ENCODE measurements at regions not wholly inside any gene's neighbourhood (a gene's known extent, or its start where the extent isn't known, plus 50 kb on each side); places are given as distances from the start of the nearest gene placed in this dataset.

GRCh38 chr4:144465546-144465945 lies 180.4 kb upstream of the HHIP start:
- H3K79me2 ChIP-seq (ENCODE audit: insufficient read depth, low read length), result no peaks in the 10 kb centered on the region
- H3K4me1 ChIP-seq (ENCODE audit: insufficient read depth, low read length), result no peaks in the 10 kb centered on the region
- WGBS (ENCODE audit: extremely low coverage, insufficient read length, low lambda C conversion rate), result no CpG with 5 or more reads among the region's 2 CpGs
- no peak overlapping the region for H2BK5ac ChIP-seq (ENCODE audit: insufficient read length, low read length)
- H3K27me3 ChIP-seq (ENCODE audit: insufficient read depth, low read length), result no peaks in the 10 kb centered on the region
- H2BK12ac ChIP-seq (ENCODE audit: insufficient read length, low read depth, low read length), result no peak overlapping the region
- H3K27ac ChIP-seq (ENCODE audit: insufficient read length, low read depth, low read length), result no peak overlapping the region
- H3K9me3 Mint-ChIP-seq, result no peaks in the 10 kb centered on the region
- no peak overlapping the region for H3K23ac ChIP-seq (ENCODE audit: insufficient read length, low read depth, low read length)
- no peaks in the 10 kb centered on the region for H3K4me1 Mint-ChIP-seq
- H4K20me1 ChIP-seq (ENCODE audit: control insufficient read depth, insufficient read depth, insufficient read length), result no peaks in the 10 kb centered on the region
- no peak overlapping the region for H3K4me3 Mint-ChIP-seq
- DNase-seq, result no peak
- H3K27ac Mint-ChIP-seq, result no peak overlapping the region
- no peak overlapping the region for H4K5ac ChIP-seq (ENCODE audit: insufficient read length, low read depth, low read length)
- no peaks in the 10 kb centered on the region for H3K23me2 ChIP-seq (ENCODE audit: insufficient read length, low read depth, low read length, poor library complexity, severe bottlenecking)
- no peaks in the 10 kb centered on the region for H3K79me1 ChIP-seq (ENCODE audit: insufficient read depth, low read depth, low read length, poor library complexity, severe bottlenecking)
- no peak overlapping the region for H2AK5ac ChIP-seq (ENCODE audit: insufficient read length, low read length)
- H4K8ac ChIP-seq (replicated peaks; ENCODE audit: insufficient read length, low read depth, low read length), result no peak overlapping the region
- no peak overlapping the region for H3K18ac ChIP-seq (ENCODE audit: insufficient read length, low read depth, low read length)
- H3K9me3 ChIP-seq (ENCODE audit: control insufficient read depth, low read depth, low read length), result no peaks in the 10 kb centered on the region
- no peak overlapping the region for H3K56ac ChIP-seq (ENCODE audit: insufficient read length, low read depth, low read length)
- H2BK15ac ChIP-seq (ENCODE audit: low read depth, low read length), result no peak overlapping the region
- H3K4me2 ChIP-seq (ENCODE audit: insufficient read depth, insufficient read length, low read length), result no peak overlapping the region
- no peak overlapping the region for H2BK120ac ChIP-seq (ENCODE audit: low read depth, low read length, poor library complexity, severe bottlenecking)
- TF ChIP-seq CTCF (conservative IDR thresholded peaks at IDR 0.05), result no peak
- H3K4ac ChIP-seq (ENCODE audit: low read depth, low read length), result no peak overlapping the region
- H3K36me3 Mint-ChIP-seq (ENCODE audit: insufficient read depth in 1 of 3, low read depth in 3 of 3), result no peaks in the 10 kb centered on the region
- no peak overlapping the region for H2AFZ ChIP-seq (ENCODE audit: low read length)
- no peak overlapping the region for H3T11ph ChIP-seq (ENCODE audit: low read length)
- H2BK20ac ChIP-seq (ENCODE audit: low read depth, low read length, poor library complexity, severe bottlenecking), result no peak overlapping the region
- H3K27me3 Mint-ChIP-seq (ENCODE audit: low read depth), result no peaks in the 10 kb centered on the region
- H4K91ac ChIP-seq (ENCODE audit: insufficient read length, low read depth, low read length), result no peak overlapping the region
- no peak overlapping the region for H3K14ac ChIP-seq (ENCODE audit: insufficient read depth, low read length)
- no peak overlapping the region for H3K9ac ChIP-seq (ENCODE audit: extremely low read depth, insufficient read length, low read length)
